Mesothelial cell of epicardium (in vitro differentiated cells): ENCODE measurements at regions not wholly inside any gene's neighbourhood (a gene's known extent, or its start where the extent isn't known, plus 50 kb on each side); places are given as distances from the start of the nearest gene placed in this dataset.

Experiments
- DNase-seq, 2 experiments: peaks; one replicate each; pipeline ENCODE4 v3.0.0; 2021; ENCODE audit warnings: low spot score in 2 of 2; ENCODE audit not compliant: unreplicated experiment in 2 of 2
- H3K27ac Mint-ChIP-seq: 2 replicates; pipeline ENCODE4 v1.8.0; 2021; ENCODE audit warnings: mixed read lengths
- H3K27me3 Mint-ChIP-seq: 2 replicates; pipeline ENCODE4 v1.8.0; 2021; ENCODE audit warnings: low read depth, mixed read lengths
- H3K36me3 Mint-ChIP-seq: 2 replicates; pipeline ENCODE4 v1.8.0; 2021; ENCODE audit warnings: mixed read lengths
- H3K4me1 Mint-ChIP-seq: 2 replicates; pipeline ENCODE4 v1.8.0; 2021; ENCODE audit warnings: mixed read lengths
- H3K4me3 Mint-ChIP-seq: 2 replicates; pipeline ENCODE4 v1.8.0; 2021; ENCODE audit warnings: mild to moderate bottlenecking, moderate library complexity, mixed read lengths
- H3K9me3 Mint-ChIP-seq: 2 replicates; pipeline ENCODE4 v1.8.0; 2021; ENCODE audit warnings: mixed read lengths
- TF ChIP-seq, protein P1 (sequence below): fragments of 200-600 bp; sonication (generic); IDR thresholded peaks from one replicate; pipeline ENCODE4 v1.5.0; 2021; ENCODE audit warnings: antibody characterized with exemption; ENCODE audit not compliant: unreplicated experiment

DNA sequence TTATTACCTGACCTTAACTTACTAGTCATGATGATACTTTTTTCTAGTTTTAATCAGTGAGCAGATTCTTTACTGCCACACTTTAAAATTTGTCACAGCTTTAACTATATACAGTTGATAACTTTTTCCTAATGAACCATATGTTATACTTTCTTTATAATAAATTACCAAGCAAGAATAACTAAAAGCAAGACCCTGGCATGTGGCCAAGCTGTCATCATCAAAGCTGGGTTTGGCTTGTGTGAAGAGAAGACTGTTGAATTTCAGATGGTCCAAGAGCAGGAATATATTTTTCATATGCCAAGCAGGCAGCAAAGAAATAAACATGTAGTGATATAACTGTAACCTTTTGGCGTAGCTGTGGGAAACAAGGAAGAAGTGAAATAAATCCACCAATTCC lies 93.5 kb downstream of the PUS7L start:
- no peak for DNase-seq

DNA sequence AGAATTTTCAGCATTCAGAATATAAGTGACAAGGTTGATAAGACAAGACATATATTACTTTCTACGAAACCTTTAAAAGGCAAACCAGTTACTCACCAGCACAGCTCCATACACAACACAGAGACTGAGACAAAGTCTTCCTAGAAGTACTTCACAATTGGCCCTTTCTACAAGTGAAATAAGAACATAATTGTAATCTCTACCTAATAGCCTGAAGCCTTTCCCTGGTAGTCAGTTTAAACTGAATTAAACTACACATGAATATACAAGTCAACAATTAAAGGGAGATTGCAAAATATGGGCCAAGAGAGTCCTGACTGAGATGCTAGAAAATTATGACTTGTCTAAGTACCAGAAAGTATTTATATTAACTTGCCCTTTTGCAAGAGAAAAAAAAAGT lies 95.9 kb downstream of the PUS7L start:
- H3K36me3 Mint-ChIP-seq, result no peaks in the 10 kb centered on the region
- TF ChIP-seq, protein P1, sequence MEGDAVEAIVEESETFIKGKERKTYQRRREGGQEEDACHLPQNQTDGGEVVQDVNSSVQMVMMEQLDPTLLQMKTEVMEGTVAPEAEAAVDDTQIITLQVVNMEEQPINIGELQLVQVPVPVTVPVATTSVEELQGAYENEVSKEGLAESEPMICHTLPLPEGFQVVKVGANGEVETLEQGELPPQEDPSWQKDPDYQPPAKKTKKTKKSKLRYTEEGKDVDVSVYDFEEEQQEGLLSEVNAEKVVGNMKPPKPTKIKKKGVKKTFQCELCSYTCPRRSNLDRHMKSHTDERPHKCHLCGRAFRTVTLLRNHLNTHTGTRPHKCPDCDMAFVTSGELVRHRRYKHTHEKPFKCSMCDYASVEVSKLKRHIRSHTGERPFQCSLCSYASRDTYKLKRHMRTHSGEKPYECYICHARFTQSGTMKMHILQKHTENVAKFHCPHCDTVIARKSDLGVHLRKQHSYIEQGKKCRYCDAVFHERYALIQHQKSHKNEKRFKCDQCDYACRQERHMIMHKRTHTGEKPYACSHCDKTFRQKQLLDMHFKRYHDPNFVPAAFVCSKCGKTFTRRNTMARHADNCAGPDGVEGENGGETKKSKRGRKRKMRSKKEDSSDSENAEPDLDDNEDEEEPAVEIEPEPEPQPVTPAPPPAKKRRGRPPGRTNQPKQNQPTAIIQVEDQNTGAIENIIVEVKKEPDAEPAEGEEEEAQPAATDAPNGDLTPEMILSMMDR, result no peak
- H3K27me3 Mint-ChIP-seq, result no peaks in the 10 kb centered on the region
- no peak for DNase-seq
- peaks cover 14% of the 10 kb centered on the region for H3K4me1 Mint-ChIP-seq
- H3K27ac Mint-ChIP-seq, result no peak overlapping the region
- H3K9me3 Mint-ChIP-seq, result no peaks in the 10 kb centered on the region
- H3K4me3 Mint-ChIP-seq, result no peak overlapping the region

More for the DNA sequence above, 93.5 kb downstream of the PUS7L start:
- no peaks in the 10 kb centered on the region for H3K36me3 Mint-ChIP-seq
- no peak overlapping the region for H3K4me3 Mint-ChIP-seq
- no peaks in the 10 kb centered on the region for H3K27me3 Mint-ChIP-seq
- peaks cover 14% of the 10 kb centered on the region for H3K4me1 Mint-ChIP-seq
- TF ChIP-seq, protein P1, result no peak
- no peaks in the 10 kb centered on the region for H3K9me3 Mint-ChIP-seq
- peak overlapping the region; percentile 66 for H3K27ac Mint-ChIP-seq

DNA sequence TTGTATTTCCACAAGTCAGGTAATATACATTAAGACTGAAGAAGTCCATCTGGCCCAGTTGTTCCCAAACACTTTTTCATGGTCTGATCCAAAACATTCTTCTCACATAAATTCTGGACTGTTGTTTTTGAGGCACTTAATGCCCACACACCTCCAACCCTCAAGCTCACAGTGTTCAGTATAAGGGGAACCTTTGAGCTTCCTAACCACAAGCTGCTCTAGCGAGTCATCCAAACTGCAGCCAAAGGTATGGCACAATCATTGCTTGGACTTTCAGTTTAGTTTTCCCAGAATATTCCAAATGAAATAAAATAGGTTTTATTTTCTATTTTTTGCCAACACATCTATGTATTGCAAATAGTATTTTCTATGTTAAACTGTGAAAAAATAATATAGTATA lies 103.0 kb downstream of the PUS7L start:
- DNase-seq, result no peak

DNA sequence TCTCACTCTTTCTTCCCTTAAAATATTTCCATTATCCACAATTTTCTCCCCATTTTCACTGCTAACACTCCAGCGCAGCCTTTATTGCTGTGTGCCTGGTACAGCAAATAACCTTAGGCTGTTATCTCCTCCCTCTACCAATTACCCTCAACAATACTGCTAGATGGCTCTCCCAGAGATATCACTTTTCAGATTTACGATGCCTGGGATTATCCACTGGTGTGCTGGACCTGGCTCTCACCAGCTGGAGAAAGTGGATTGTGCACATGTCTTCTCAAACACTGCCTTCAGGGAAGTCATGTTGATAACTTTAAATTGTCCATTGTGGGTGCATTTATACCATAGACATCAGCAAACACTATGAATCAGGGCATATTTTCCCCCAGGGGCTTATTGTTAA lies 101.9 kb upstream of the ADAMTS20 start:
- H3K27ac Mint-ChIP-seq, result no peak overlapping the region
- H3K27me3 Mint-ChIP-seq, result no peaks in the 10 kb centered on the region
- peaks cover 3% of the 10 kb centered on the region for H3K4me1 Mint-ChIP-seq
- peaks cover 3% of the 10 kb centered on the region for H3K9me3 Mint-ChIP-seq
- H3K4me3 Mint-ChIP-seq, result no peak overlapping the region
- TF ChIP-seq, protein P1, result no peak
- no peak for DNase-seq
- no peaks in the 10 kb centered on the region for H3K36me3 Mint-ChIP-seq

More for the DNA sequence above, 103.0 kb downstream of the PUS7L start:
- Mint-ChIP-seq H3K27me3 (no peaks in the 10 kb centered on the region), H3K4me1 (peaks cover 3% of the 10 kb centered on the region), H3K36me3 (no peaks in the 10 kb centered on the region), H3K27ac (no peak overlapping the region), H3K4me3 (no peak overlapping the region), H3K9me3 (peaks cover 3% of the 10 kb centered on the region)
- TF ChIP-seq, protein P1, result no peak

DNA sequence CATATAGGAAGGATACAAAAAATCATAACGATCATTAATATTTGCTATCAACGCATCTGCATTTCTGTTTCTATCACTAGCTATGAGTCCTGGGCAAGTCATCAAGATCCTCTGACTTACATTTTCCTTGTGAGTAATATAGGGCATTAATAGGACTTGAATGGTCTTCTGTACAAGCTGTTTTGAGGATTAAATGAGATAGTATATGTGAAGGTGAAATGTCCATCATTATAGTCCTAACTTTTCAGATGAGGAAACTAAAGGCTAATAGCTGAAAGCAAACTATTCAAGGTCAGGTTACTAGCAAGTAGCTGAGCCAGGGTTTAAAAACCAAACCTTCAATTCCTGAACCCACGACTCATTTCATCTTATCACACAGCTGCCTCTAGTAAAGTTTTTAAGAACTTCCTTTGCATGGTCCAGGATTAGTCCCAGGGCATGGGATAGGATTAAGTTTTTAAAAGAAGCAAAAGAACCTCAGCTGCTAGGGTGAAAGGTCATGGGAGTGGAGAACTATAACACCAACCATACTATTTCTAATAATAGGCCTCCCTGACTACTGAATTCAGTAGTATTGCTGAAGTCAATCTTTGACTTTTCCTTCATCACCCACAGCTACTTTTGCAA lies 101.4 kb upstream of the ADAMTS20 start:
- no peaks in the 10 kb centered on the region for H3K36me3 Mint-ChIP-seq
- H3K27ac Mint-ChIP-seq, result no peak overlapping the region
- no peak overlapping the region for H3K4me3 Mint-ChIP-seq
- no peaks in the 10 kb centered on the region for H3K27me3 Mint-ChIP-seq
- peaks cover 3% of the 10 kb centered on the region for H3K9me3 Mint-ChIP-seq
- no peak for DNase-seq
- TF ChIP-seq, protein P1, result no peak
- peaks cover 3% of the 10 kb centered on the region for H3K4me1 Mint-ChIP-seq

DNA sequence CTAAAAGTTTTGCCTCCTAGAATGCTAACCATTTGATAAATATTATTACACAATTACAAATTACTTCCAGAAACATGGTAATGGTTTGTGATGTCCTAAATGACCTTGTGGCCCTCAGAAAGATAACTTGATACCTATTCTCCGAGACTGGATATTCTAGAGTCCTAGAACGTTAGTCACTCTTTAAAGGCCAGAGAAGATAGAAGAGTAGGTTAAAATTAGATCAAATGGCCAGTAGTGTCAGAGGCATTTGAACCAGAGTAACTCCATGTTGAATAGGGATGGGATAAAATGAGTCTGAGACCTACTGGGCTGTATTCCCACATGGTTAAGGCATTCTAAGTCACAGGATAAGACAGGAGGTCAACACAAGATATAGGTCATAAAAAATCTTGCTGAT lies 96.6 kb upstream of the ADAMTS20 start:
- Mint-ChIP-seq H3K4me1 (no peaks in the 10 kb centered on the region), H3K27ac (no peak overlapping the region), H3K36me3 (no peaks in the 10 kb centered on the region), H3K27me3 (no peaks in the 10 kb centered on the region), H3K4me3 (no peak overlapping the region), H3K9me3 (peaks cover 3% of the 10 kb centered on the region)
- no peak for DNase-seq
- TF ChIP-seq, protein P1, result no peak
